ENCODE measurements at regions not wholly inside any gene's neighbourhood (a gene's known extent, or its start where the extent isn't known, plus 50 kb on each side); places are given as distances from the start of the nearest gene placed in this dataset.

GRCh38 chr4:122973465-122973864 is 51.1 kb upstream of the NUDT6 start:
- Mint-ChIP-seq H3K4me3 (no peak overlapping the region), H3K27ac (ENCODE audit: unreplicated experiment) (no peak overlapping the region), H3K4me1 (peaks cover 6% of the 10 kb centered on the region), H3K9me3 (peaks cover 10% of the 10 kb centered on the region), H3K36me3 (ENCODE audit: low read depth) (peaks cover 28% of the 10 kb centered on the region), H3K27me3 (ENCODE audit: low read depth) (no peaks in the 10 kb centered on the region)
- TF ChIP-seq CTCF (conservative IDR thresholded peaks at IDR 0.05), result no peak
- no peak for DNase-seq (ENCODE audit: low read depth, low spot score)

- H3K36me3 Mint-ChIP-seq (ENCODE audit: low read depth), result peaks cover 50% of the 10 kb centered on the region
- no peak overlapping the region for H3K4me3 Mint-ChIP-seq
Measured at GRCh38 chr4:122976111-122976510, 53.7 kb upstream of the NUDT6 start.

DNA sequence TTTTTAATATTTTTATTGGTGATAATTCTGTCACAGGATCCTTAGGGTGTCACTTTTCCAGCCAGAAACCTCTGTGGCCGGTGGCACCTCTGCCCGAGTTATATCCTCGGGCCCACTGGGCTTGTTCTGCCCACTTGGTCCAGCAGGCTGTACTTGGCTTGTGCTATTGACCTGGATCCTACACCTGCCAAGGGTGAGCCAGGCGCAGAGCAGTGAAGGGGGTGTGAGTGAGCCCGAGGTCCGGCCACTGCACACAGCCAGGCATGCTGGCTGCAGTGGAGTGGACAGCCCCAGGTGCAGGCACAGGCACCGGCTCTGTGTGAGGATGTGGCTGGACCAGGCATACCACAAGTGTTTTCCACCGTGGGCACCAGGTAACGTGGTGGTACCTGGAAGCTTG is 54.7 kb upstream of the NUDT6 start:
- no peak overlapping the region for H3K27ac Mint-ChIP-seq (ENCODE audit: unreplicated experiment)
- H3K27me3 Mint-ChIP-seq (ENCODE audit: low read depth), result no peaks in the 10 kb centered on the region
- H3K36me3 Mint-ChIP-seq (ENCODE audit: low read depth), result peaks cover 57% of the 10 kb centered on the region
- H3K4me3 Mint-ChIP-seq, result no peak overlapping the region
- peaks cover 13% of the 10 kb centered on the region for H3K9me3 Mint-ChIP-seq
- no peak for DNase-seq (ENCODE audit: low read depth, low spot score)
- peaks cover 6% of the 10 kb centered on the region for H3K4me1 Mint-ChIP-seq
- TF ChIP-seq CTCF (conservative IDR thresholded peaks at IDR 0.05), result no peak

More at GRCh38 chr4:122976111-122976510, 53.7 kb upstream of the NUDT6 start:
- DNase-seq (ENCODE audit: low read depth, low spot score), result no peak
- Mint-ChIP-seq H3K27me3 (ENCODE audit: low read depth) (no peaks in the 10 kb centered on the region), H3K4me1 (peaks cover 6% of the 10 kb centered on the region), H3K27ac (ENCODE audit: unreplicated experiment) (no peak overlapping the region), H3K9me3 (peaks cover 13% of the 10 kb centered on the region)
- TF ChIP-seq CTCF (conservative IDR thresholded peaks at IDR 0.05), result no peak

DNA sequence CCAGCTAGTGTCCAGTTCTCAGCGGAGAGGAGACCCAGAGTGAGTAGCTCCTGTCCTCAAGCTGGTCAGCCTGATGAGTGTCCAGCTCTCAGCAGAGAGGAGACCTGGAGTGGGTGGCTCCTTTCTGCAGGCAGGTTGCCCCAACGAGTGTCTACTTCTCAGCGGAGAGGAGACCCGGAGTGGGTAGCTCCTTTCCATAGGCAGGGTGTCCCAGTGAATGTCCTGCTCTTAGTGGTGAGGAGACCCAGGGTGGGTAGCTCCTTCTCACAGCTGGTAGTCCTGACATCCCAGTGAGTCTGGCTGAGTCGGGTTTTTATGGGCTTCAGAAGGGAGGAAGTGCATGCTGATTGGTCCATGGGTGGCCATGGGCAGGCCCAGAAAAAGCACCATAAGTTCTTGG is 55.7 kb upstream of the NUDT6 start:
- Mint-ChIP-seq H3K27ac (ENCODE audit: unreplicated experiment) (no peak overlapping the region), H3K4me3 (no peak overlapping the region), H3K27me3 (ENCODE audit: low read depth) (no peaks in the 10 kb centered on the region), H3K4me1 (peaks cover 6% of the 10 kb centered on the region), H3K9me3 (peaks cover 13% of the 10 kb centered on the region), H3K36me3 (ENCODE audit: low read depth) (peaks cover 62% of the 10 kb centered on the region)
- no peak for TF ChIP-seq CTCF (conservative IDR thresholded peaks at IDR 0.05)
- no peak for DNase-seq (ENCODE audit: low read depth, low spot score)

DNA sequence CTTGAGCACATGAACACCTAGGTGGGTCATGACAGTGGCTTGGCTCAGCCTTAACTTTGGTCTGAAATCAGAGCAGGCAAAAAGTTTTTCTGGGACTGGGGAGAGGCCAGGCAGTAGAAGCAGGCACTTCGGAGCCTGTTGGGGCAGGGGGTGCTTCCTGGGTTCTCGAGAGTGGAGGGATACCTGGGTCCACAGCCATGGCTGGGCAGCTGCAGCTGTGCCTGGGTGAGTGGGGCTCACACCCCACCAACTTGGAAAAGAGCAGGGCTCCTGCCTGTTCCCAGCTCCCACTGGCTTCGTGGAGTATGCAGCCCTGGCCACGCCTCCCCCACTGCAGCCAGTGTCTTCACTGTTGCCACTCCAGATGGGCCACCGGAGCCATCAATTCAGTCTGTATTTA is 56.4 kb upstream of the NUDT6 start:
- no peak for TF ChIP-seq CTCF (conservative IDR thresholded peaks at IDR 0.05)
- no peak for DNase-seq (ENCODE audit: low read depth, low spot score)
- Mint-ChIP-seq H3K4me3 (no peak overlapping the region), H3K27ac (ENCODE audit: unreplicated experiment) (no peak overlapping the region), H3K4me1 (peaks cover 6% of the 10 kb centered on the region), H3K36me3 (ENCODE audit: low read depth) (peaks cover 69% of the 10 kb centered on the region), H3K27me3 (ENCODE audit: low read depth) (no peaks in the 10 kb centered on the region), H3K9me3 (peaks cover 15% of the 10 kb centered on the region)

GRCh38 chr4:122980860-122981259 is 58.5 kb upstream of the NUDT6 start:
- Mint-ChIP-seq H3K4me1 (peaks cover 6% of the 10 kb centered on the region), H3K27ac (ENCODE audit: unreplicated experiment) (no peak overlapping the region), H3K27me3 (ENCODE audit: low read depth) (no peaks in the 10 kb centered on the region), H3K4me3 (no peak overlapping the region), H3K36me3 (ENCODE audit: low read depth) (peaks cover 72% of the 10 kb centered on the region), H3K9me3 (peaks cover 16% of the 10 kb centered on the region)
- DNase-seq (ENCODE audit: low read depth, low spot score), result no peak
- no peak for TF ChIP-seq CTCF (conservative IDR thresholded peaks at IDR 0.05)
